ENCODE measurements at regions not wholly inside any gene's neighbourhood (a gene's known extent, or its start where the extent isn't known, plus 50 kb on each side); places are given as distances from the start of the nearest gene placed in this dataset.

- Histone ChIP-seq H3K9me3 (ENCODE audit: insufficient read depth, low read depth) (no peaks in the 10 kb centered on the region), H3K27ac (no peak overlapping the region), H3K36me3 (ENCODE audit: low read depth) (no peaks in the 10 kb centered on the region), H4K20me1 (ENCODE audit: insufficient read depth) (no peaks in the 10 kb centered on the region), H3K4me2 (no peak overlapping the region), H3K79me2 (ENCODE audit: low read depth) (no peaks in the 10 kb centered on the region), H3K4me3 (no peak overlapping the region), H3K4me1 (replicated peaks; ENCODE audit: insufficient read depth) (no peaks in the 10 kb centered on the region), H2AFZ (no peak overlapping the region), H3K27me3 (ENCODE audit: insufficient read depth, low read depth) (peaks cover 13% of the 10 kb centered on the region; the same call in 1 of the 2 replicates), H3K9me2 (ENCODE audit: insufficient read depth) (no peaks in the 10 kb centered on the region), H3F3A (ENCODE audit: insufficient read depth, low read depth) (no peaks in the 10 kb centered on the region)
- ChIA-PET CTCF (no interaction called here), POLR2A (ENCODE audit: unreplicated experiment) (no interaction called here)
- BruUV-seq (replicated peaks): no TSS peak
- intact Hi-C loops (cut with micrococcal nuclease; ENCODE audit: unreplicated experiment): no loop called here
- no peak for DNase-seq
- no peak for TF ChIP-seq CTCF (conservative IDR thresholded peaks at IDR 0.05)
- TF ChIP-seq EZH2 (IDR thresholded peaks at IDR 0.05; ENCODE audit: low read depth): no peak
Measured at GRCh38 chr5:118775790-118776499, 212.4 kb downstream of the DTWD2 start.

- Histone ChIP-seq H3K9me3 (ENCODE audit: insufficient read depth, low read depth) (no peaks in the 10 kb centered on the region), H3K4me2 (no peak overlapping the region), H3K4me1 (replicated peaks; ENCODE audit: insufficient read depth) (no peaks in the 10 kb centered on the region), H3K27ac (no peak overlapping the region), H2AFZ (no peak overlapping the region), H3K4me3 (no peak overlapping the region), H3K36me3 (ENCODE audit: low read depth) (no peaks in the 10 kb centered on the region), H3F3A (ENCODE audit: insufficient read depth, low read depth) (no peaks in the 10 kb centered on the region), H3K9me2 (ENCODE audit: insufficient read depth) (no peaks in the 10 kb centered on the region), H3K79me2 (ENCODE audit: low read depth) (no peaks in the 10 kb centered on the region), H4K20me1 (ENCODE audit: insufficient read depth) (no peaks in the 10 kb centered on the region), H3K27me3 (ENCODE audit: insufficient read depth, low read depth) (peaks cover 13% of the 10 kb centered on the region; the same call in 1 of the 2 replicates)
- no peak for TF ChIP-seq EZH2 (IDR thresholded peaks at IDR 0.05; ENCODE audit: low read depth)
- no peak for TF ChIP-seq CTCF (conservative IDR thresholded peaks at IDR 0.05)
- intact Hi-C loops (cut with micrococcal nuclease; ENCODE audit: unreplicated experiment): no loop called here
- CTCF ChIA-PET: no interaction called here
- no TSS peak for BruUV-seq (replicated peaks)
- POLR2A ChIA-PET (ENCODE audit: unreplicated experiment): no interaction called here
- no peak for DNase-seq
Measured at GRCh38 chr5:118768607-118769175, 219.7 kb downstream of the DTWD2 start.

GRCh38 chr5:118762291-118762690 is 226.1 kb downstream of the DTWD2 start:
- Histone ChIP-seq H2AFZ (no peak overlapping the region), H3F3A (ENCODE audit: insufficient read depth, low read depth) (no peaks in the 10 kb centered on the region), H3K4me2 (no peak overlapping the region), H3K36me3 (ENCODE audit: low read depth) (no peaks in the 10 kb centered on the region), H3K79me2 (ENCODE audit: low read depth) (no peaks in the 10 kb centered on the region), H3K27me3 (ENCODE audit: insufficient read depth, low read depth) (no peaks in the 10 kb centered on the region), H3K9me2 (ENCODE audit: insufficient read depth) (no peaks in the 10 kb centered on the region), H3K9me3 (ENCODE audit: insufficient read depth, low read depth) (no peaks in the 10 kb centered on the region), H4K20me1 (ENCODE audit: insufficient read depth) (no peaks in the 10 kb centered on the region), H3K4me3 (no peak overlapping the region), H3K27ac (no peak overlapping the region), H3K4me1 (replicated peaks; ENCODE audit: insufficient read depth) (no peaks in the 10 kb centered on the region)
- ChIA-PET CTCF (no interaction called here), POLR2A (ENCODE audit: unreplicated experiment) (no interaction called here)
- intact Hi-C loops (cut with micrococcal nuclease; ENCODE audit: unreplicated experiment): no loop called here
- BruUV-seq (replicated peaks): no TSS peak
- TF ChIP-seq CTCF (conservative IDR thresholded peaks at IDR 0.05): no peak
- TF ChIP-seq EZH2 (IDR thresholded peaks at IDR 0.05; ENCODE audit: low read depth): no peak
- DNase-seq: no peak
